Epithelial cell of prostate (primary cell): ENCODE measurements at regions not wholly inside any gene's neighbourhood (a gene's known extent, or its start where the extent isn't known, plus 50 kb on each side); places are given as distances from the start of the nearest gene placed in this dataset.
A peak's percentile ranks its signal among the peaks of the same experiment; 100 is the strongest.
"Not testable (repeated sequence)": the region's sequence is repeated elsewhere in the genome, so short reads cannot be mapped to it uniquely, and the experiment has no call there.

Experiments used
- DNase-seq: peaks from one replicate; pipeline ENCODE4 v3.0.0-alpha.2; 2011; ENCODE audit warnings: low read depth, low spot score
- H3K27ac ChIP-seq: fragments of 450-650 bp; 2 replicates; pipeline ENCODE4 v1.5.1; 2017; ENCODE audit warnings: mild to moderate bottlenecking

DNA sequence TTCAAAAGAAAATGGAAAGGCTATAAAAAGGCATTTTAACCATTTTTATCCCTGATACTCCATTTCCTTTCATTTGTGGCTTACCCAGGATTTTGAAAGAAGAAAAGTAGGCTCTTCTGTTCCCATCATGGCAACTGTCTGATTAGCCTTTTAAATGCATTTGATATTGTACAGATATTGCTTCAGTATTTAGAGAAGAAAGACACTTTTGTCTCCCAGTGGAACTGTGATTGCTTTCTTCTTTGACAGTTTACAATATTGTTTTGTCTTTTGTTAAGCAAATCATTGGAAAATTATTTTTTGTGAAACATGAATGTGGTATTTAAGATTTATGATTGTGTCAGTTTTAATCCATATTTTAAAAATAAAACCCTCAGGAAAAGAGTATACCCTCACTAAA lies 297.4 kb upstream of the TACR3 start:
- H3K27ac ChIP-seq = no peak overlapping the region
- DNase-seq = no peak

DNA sequence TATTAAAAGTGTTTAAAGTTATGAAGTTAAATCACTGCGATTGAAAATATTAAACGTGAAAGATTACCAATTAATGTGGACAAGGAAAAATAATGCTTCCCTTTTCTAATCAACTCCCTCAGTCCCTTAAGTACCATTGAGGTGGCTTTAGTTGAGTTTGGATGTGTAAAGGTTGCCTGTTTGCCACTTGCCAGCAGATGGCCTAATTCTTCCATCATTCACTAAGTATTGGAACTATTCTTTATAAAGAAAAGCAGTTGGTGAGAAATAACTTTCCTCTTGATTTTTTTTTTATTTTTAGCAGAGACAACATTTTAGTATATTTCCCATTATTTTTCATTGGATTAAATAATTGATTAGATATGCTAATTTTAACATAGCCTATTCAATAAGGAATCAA lies 295.9 kb upstream of the TACR3 start:
- no peak for DNase-seq
- H3K27ac ChIP-seq = no peak overlapping the region

- no peak overlapping the region for H3K27ac ChIP-seq
- DNase-seq = no peak
These were observed 290.9 kb upstream of the TACR3 start for GRCh38 chr4:104010722-104011121.

- not testable (repeated sequence) for H3K27ac ChIP-seq, DNase-seq
These were observed 282.5 kb upstream of the TACR3 start for GRCh38 chr4:104002318-104002717.

DNA sequence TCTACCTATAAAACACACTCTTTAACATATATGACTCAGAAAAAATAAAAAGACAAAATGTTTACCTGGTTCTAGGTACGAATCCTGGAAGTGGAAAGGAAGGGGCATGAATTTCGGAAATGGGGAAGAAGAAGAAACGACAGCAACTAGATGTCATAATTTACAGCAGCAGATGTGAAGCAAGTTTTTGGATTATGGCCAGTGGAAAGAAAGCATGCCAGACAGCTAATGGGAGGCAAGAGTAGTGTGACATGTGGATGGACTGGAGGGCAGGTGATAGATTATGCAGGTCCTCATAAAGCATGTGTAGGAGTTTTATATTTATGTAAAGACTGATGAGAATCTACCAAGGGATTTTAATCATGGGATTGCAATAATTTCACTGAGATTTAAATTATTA lies 279.0 kb upstream of the TACR3 start:
- DNase-seq = no peak
- no peak overlapping the region for H3K27ac ChIP-seq

- DNase-seq = peak; percentile 95
- H3K27ac ChIP-seq = peak overlapping the region; percentile 69
These were observed 276.9 kb upstream of the TACR3 start for GRCh38 chr4:103996637-103997036.

DNA sequence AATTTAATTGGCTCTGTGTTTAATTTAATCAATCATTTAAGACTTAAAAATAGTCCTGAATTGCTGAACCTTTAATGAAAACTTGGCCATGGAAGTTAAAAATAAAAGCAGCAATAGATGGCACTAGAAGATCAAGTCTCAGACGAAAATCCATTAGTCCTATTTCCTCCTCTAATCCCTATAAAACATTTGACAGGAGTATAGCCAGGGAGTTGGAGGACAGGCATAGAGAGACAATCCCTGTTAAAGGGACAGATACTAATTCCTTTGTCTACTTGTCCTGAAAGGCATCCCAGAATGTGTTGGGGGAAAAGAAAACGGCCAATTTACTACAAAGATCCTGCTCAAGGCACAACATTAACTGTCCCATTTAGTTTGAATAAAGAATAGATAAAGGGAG lies 276.3 kb upstream of the TACR3 start:
- DNase-seq = peak; percentile 8
- peak overlapping the region; percentile 69 for H3K27ac ChIP-seq

DNA sequence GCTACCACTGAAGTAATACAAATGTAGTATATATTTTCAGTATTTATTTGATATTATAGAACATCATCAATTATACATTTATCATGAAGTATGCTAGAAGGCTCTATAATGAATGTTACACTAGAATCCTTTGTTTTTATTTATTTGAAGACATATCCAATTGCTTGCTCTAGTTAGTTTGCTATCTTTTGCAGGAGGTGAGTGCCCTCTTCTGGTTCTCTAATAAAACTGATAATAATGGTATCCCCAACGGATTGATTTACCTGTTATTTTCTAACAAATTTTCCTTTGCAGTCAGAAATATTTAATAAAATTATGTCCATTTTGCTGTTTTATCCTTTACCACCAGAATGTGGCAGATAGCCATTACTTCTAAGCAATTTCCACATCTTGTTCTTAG lies 274.3 kb upstream of the TACR3 start:
- no peak overlapping the region for H3K27ac ChIP-seq
- no peak for DNase-seq

DNA sequence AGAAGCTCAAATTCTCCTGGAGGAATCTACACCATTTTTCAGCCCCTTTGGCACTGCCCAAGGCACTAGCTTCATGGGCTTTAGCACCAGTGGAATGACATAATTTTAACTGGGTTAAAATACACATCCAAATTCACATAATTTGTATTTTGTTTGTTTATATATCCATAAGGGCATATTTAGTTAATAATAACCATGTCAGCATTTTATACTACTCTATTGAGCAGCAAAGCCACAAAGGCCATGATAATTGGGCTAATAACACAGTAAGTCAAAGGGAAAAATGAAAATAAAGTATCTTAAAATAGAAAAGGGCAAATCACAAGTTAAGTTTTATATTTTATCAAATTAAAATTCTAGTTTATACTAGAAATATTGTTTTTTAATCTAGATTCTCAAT lies 262.7 kb upstream of the TACR3 start:
- no peak for DNase-seq
- no peak overlapping the region for H3K27ac ChIP-seq

DNA sequence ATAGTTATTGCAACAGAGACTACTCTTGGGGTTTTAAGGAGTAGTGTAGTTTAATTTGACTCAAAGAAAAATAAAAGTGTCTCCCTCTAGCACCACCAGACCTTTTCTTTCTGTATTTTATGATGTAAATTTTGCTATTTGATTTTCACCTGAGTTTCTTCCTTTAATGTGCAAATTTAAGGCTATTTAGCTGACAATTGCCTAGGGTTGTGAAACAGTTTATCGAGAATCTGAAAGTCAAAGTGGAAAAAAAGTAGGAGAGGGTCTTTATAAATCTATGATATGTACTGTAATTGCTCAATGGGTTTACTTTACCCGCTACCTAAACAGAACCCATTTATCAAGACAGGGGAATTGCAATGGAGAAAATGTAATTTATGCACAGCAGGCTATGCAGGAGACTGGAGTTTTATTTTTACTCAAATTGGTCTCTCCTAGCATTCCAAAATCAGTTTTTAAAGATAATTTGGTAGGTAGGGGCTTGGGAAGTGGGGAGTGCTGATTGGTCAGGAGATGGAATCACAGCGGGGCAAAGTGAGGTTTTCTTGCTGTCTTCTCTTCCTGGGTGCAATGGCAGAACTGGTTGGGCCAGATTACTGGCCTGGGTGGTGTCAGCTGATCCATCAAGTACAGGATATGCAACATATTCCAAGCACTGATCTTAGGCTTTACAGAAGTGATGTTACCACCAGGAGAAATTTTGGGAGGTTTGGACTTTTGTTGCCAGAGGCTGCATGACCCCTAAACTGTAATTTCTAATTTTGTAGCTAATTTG lies 228.6 kb upstream of the TACR3 start:
- peak; percentile 12 for DNase-seq
- H3K27ac ChIP-seq = no peak overlapping the region

DNA sequence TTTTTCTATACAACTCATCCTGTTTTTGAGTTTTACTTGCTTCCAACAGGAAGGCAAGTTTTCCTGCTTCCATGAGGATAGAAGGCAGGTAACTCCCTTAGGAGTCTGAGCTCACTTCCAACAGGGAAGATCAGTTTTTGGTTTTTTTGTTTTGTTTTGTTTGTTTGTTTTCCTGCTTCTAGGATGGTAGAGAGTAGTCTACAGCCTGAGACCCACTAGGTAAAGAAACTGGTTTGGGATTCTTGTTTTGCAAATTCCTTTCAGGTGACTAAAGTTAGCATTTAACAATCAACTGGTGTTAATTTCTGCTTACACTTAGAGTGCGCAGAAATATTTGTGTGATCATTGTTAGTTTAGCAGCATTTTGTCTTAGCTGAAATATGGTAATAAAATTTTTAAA lies 227.8 kb upstream of the TACR3 start:
- DNase-seq = no peak
- no peak overlapping the region for H3K27ac ChIP-seq

DNA sequence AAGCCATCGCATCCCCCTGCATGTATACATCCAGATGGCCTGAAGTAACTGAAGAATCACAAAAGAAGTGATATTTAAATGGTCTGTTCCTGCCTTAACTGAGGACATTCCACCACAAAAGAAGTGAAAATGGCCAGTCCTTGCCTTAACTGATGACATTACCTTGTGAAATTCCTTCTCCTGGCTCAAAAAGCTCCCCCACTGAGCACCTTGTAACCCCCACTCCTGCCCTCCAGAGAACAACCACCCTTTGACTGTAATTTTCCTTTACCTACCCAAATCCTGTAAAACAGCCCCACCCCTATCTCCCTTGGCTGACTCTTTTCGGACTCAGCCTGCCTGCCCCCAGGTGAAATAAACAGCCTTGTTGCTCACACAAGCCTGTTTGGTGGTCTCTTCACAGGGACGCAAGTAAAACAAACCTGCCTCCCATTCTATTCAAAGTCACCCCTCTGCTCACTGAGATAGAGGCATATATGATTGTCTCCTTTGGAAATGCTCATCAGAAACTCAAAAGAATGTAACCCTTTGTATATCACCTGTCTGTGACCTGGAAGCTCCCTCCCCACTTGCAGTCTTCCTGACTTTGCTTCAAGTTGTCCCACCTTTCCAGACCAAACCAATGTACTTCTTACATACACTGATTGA lies 227.0 kb upstream of the TACR3 start:
- not testable (repeated sequence) for H3K27ac ChIP-seq, DNase-seq

DNA sequence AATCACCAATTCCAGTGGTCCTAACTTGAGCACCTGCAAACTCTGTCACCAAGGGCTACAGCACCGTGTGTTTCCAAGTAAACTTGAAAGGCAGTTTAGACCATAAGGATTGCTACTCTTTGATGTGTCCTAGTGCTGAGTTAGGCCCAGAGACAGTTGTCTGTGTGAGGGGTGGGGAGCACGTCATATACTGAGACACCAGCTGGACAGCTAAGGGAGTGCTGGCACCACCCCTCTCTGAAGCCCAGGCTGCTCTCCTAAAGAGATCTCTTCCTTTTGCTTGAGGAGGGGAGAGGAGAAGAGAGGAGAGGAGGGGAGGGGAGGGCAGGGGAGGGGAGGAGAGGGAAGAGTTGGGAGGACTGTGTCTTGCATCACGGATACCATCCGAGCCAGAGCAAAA lies 218.7 kb upstream of the TACR3 start:
- DNase-seq = no peak
- no peak overlapping the region for H3K27ac ChIP-seq

- no peak overlapping the region for H3K27ac ChIP-seq
- no peak for DNase-seq
These were observed 216.9 kb upstream of the TACR3 start for GRCh38 chr4:103936653-103937145.

DNA sequence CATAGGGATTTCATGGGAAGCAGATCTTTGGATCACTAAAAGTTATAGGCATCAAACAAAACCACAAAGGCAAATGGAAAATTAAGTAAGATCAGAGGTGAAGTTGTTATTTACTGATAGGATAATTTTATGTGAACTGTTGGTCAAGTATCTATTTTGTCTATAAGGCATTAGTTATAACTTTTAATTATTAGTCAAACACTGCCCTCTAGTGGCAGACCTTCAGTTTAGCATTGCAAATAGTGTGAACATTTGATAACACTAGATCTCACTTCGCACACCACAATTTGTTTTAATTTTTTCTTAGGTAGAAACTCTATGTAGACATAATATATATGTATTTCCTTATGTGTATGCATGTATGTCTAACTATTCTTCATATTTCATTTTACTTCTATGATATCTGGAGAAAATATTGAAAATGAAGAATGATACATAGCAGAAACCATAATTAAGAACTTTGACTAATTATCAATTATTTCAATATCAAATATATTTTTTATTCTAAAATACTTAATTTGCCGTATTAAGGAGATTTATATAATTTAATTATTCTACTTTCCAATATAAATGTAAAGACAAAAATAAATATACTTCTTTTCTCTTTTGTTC lies 214.5 kb upstream of the TACR3 start:
- DNase-seq = no peak
- H3K27ac ChIP-seq = no peak overlapping the region

DNA sequence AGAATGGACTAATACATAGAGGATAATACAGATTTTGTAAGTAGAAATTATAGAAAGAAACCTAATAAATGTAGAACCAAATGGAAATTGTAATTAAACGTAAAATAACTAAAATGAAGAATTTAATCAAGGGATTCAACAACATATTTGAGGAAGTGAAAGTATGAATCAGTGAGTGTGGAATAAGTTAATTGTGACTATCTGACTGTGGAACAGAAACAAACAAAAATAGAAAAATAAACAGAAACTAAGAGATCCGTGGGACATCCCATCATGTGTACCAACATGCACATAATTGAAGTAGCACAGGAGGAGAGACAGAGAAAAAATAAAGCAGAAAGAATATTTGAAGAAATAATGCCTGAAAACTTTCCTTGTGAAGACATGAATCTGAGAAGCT lies 208.6 kb upstream of the TACR3 start:
- DNase-seq = no peak
- H3K27ac ChIP-seq = no peak overlapping the region

DNA sequence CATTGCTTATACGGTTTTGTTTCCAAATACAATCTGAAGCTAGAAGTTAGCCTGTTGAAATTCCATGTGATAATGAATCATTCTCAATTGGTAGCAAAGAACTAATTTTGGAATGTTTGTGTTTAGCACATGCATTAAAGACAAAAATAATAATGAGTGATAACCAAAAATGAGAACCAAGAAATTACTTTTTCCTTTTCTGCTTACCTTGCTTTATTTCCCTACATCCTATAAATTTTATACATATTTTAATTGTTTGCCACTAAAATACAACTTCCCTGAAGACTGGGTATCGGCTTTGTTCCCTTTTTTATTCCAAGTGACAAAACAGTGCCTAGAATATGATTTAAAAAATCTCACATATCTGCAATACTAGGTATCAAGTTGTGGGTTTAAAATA lies 203.8 kb upstream of the TACR3 start:
- no peak for DNase-seq
- no peak overlapping the region for H3K27ac ChIP-seq

DNA sequence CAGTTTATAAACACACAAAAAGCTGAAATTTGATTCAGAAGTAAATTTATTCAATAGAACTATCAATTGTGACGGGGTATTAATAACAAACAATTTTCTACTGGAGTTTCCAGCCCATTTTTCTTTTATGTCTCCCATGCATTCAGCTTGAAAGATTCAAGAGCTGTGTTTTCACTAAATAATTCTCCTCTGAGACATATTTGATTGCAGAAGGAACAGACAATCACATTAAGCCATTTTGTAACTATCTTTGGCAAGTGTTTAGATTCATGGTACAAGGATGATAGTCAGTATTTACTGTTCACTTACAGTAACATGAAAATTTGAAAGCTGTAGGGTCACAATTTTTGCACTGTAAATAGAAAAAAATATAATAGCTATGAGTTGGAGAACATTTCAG lies 198.4 kb upstream of the TACR3 start:
- DNase-seq = no peak

DNA sequence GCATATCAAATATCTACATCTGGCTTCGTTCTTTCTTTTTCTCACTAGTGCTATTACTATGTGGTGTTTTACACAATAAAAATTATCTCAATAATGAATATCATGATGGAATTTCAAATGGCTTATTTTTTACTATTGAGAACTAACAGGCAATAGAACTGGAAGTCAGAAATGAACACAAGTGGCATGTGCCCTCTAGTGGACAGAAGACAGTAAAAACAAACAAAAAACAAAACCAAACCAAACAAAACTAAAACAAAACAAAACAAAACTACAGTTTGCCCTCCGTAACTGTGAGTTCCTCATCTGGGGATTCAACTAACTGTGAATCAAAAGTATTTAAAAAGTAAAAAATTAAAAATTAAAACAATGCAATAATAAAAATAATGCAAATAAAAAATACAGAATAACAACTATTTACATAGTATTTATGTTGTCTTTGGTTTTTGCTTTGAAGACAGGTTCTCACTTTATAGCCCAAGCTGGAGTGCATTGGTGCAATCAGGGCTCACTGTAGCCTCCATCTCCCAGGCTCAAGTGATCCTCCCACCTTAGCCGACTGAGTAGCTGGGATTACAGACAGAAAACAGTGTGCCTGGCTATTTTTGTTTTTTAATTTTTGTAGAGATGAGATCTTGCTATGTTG lies 195.6 kb upstream of the TACR3 start:
- no peak for DNase-seq

More for the DNA sequence above, 198.4 kb upstream of the TACR3 start:
- H3K27ac ChIP-seq = no peak overlapping the region

DNA sequence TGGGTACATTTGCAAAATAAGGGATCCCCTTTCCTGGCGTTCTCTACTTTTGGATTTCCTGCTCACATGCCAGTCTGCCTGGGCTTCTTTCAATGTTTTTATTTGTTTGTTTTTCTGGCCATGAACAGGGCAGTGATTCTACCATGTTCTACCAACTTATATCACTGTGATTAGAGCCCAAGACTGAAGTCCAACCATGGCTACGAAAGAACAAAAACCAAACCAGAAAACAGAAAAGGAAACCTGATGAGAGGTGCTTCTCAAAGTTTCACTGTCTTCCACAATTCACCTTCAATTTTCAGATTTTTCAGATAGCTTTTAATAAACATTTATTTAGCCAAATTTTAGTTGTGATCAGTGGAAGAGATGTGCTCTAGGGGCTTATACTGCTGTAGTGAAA lies 187.6 kb upstream of the TACR3 start:
- no peak for DNase-seq
- H3K27ac ChIP-seq = no peak overlapping the region

More for the DNA sequence above, 195.6 kb upstream of the TACR3 start:
- no peak overlapping the region for H3K27ac ChIP-seq

GRCh38 chr4:103904123-103904522 lies 184.3 kb upstream of the TACR3 start:
- no peak for DNase-seq
- no peak overlapping the region for H3K27ac ChIP-seq
